Epithelial cell of prostate (primary cell): ENCODE measurements at regions not wholly inside any gene's neighbourhood (a gene's known extent, or its start where the extent isn't known, plus 50 kb on each side); places are given as distances from the start of the nearest gene placed in this dataset.
"Not testable (repeated sequence)": the region's sequence is repeated elsewhere in the genome, so short reads cannot be mapped to it uniquely, and the experiment has no call there.

ENCODE experiments used
- DNase-seq: peaks from one replicate; pipeline ENCODE4 v3.0.0-alpha.2; 2011; ENCODE audit warnings: low read depth, low spot score
- H3K27ac ChIP-seq: fragments of 450-650 bp; 2 replicates; pipeline ENCODE4 v1.5.1; 2017; ENCODE audit warnings: mild to moderate bottlenecking

GRCh38 chr1:119250299-119250698 lies 109.8 kb upstream of the WARS2 start:
- no peak for DNase-seq
- H3K27ac ChIP-seq = no peak overlapping the region

GRCh38 chr1:119251751-119252150 lies 111.3 kb upstream of the WARS2 start:
- no peak for DNase-seq
- H3K27ac ChIP-seq = no peak overlapping the region

- H3K27ac ChIP-seq = peak overlapping the region; percentile 62
- peak; percentile 22 for DNase-seq
Observed at GRCh38 chr1:119253366-119253765, 112.9 kb upstream of the WARS2 start.

GRCh38 chr1:119254067-119254720 lies 113.7 kb upstream of the WARS2 start:
- H3K27ac ChIP-seq = peak overlapping the region; percentile 62

GRCh38 chr1:119256089-119256488 lies 112.5 kb upstream of the HAO2 start:
- H3K27ac ChIP-seq, DNase-seq: not testable (repeated sequence)

More at GRCh38 chr1:119254067-119254720, 113.7 kb upstream of the WARS2 start:
- peak; percentile 74 for DNase-seq

GRCh38 chr1:119260506-119260905 lies 108.1 kb upstream of the HAO2 start:
- no peak for DNase-seq
- no peak overlapping the region for H3K27ac ChIP-seq

GRCh38 chr1:119266386-119266785 lies 102.2 kb upstream of the HAO2 start:
- H3K27ac ChIP-seq = no peak overlapping the region
- DNase-seq = no peak

- DNase-seq = no peak
- no peak overlapping the region for H3K27ac ChIP-seq
Observed at GRCh38 chr1:119266858-119267257, 101.7 kb upstream of the HAO2 start.

GRCh38 chr1:119267288-119267687 lies 101.3 kb upstream of the HAO2 start:
- H3K27ac ChIP-seq, DNase-seq: not testable (repeated sequence)

- no peak for DNase-seq
- no peak overlapping the region for H3K27ac ChIP-seq
Observed at GRCh38 chr1:119268879-119269278, 99.7 kb upstream of the HAO2 start.

- H3K27ac ChIP-seq = no peak overlapping the region
- no peak for DNase-seq
Observed at GRCh38 chr1:119275145-119276134, 93.1 kb upstream of the HAO2 start.

- no peak for DNase-seq
- H3K27ac ChIP-seq = no peak overlapping the region
Observed at GRCh38 chr1:119276558-119276957, 92.0 kb upstream of the HAO2 start.

GRCh38 chr1:119279456-119280381 lies 88.9 kb upstream of the HAO2 start:
- peak; percentile 70 for DNase-seq

GRCh38 chr1:119285482-119285881 lies 83.1 kb upstream of the HAO2 start:
- H3K27ac ChIP-seq = peak overlapping the region; percentile 61
- DNase-seq = peak; percentile 83

More at GRCh38 chr1:119279456-119280381, 88.9 kb upstream of the HAO2 start:
- H3K27ac ChIP-seq = peak overlapping the region; percentile 51

- H3K27ac ChIP-seq = no peak overlapping the region
- DNase-seq = no peak
Observed at GRCh38 chr1:119286587-119287181, 81.9 kb upstream of the HAO2 start.

- no peak overlapping the region for H3K27ac ChIP-seq
- no peak for DNase-seq
Observed at GRCh38 chr1:119288751-119289150, 79.8 kb upstream of the HAO2 start.

GRCh38 chr1:119290297-119290696 lies 78.3 kb upstream of the HAO2 start:
- no peak overlapping the region for H3K27ac ChIP-seq
- DNase-seq = no peak

- no peak for DNase-seq
- no peak overlapping the region for H3K27ac ChIP-seq
Observed at GRCh38 chr1:119291611-119292206, 76.9 kb upstream of the HAO2 start.

GRCh38 chr1:119293797-119294196 lies 74.8 kb upstream of the HAO2 start:
- no peak for DNase-seq
- no peak overlapping the region for H3K27ac ChIP-seq
